Endothelial cell (in vitro differentiated cells): ENCODE measurements at regions not wholly inside any gene's neighbourhood (a gene's known extent, or its start where the extent isn't known, plus 50 kb on each side); places are given as distances from the start of the nearest gene placed in this dataset.

ENCODE experiments used
- DNase-seq: peaks from one replicate; pipeline ENCODE4 v3.0.0; 2021; ENCODE audit warnings: low spot score
- H3K27ac Mint-ChIP-seq: one replicate; pipeline ENCODE4 v1.8.0; 2021; ENCODE audit warnings: mixed read lengths, inconsistent platforms; ENCODE audit not compliant: unreplicated experiment
- H3K27me3 Mint-ChIP-seq: one replicate; pipeline ENCODE4 v1.8.0; 2021; ENCODE audit warnings: mild to moderate bottlenecking, moderate library complexity, mixed read lengths, inconsistent platforms; ENCODE audit not compliant: unreplicated experiment
- H3K36me3 Mint-ChIP-seq: one replicate; pipeline ENCODE4 v1.8.0; 2021; ENCODE audit warnings: mild to moderate bottlenecking, low read depth, mixed read lengths, inconsistent platforms; ENCODE audit not compliant: unreplicated experiment
- H3K4me1 Mint-ChIP-seq: one replicate; pipeline ENCODE4 v1.8.0; 2021; ENCODE audit warnings: mild to moderate bottlenecking, mixed read lengths, inconsistent platforms; ENCODE audit not compliant: unreplicated experiment
- H3K4me3 Mint-ChIP-seq: one replicate; pipeline ENCODE4 v1.8.0; 2021; ENCODE audit warnings: mild to moderate bottlenecking, mixed read lengths, inconsistent platforms; ENCODE audit not compliant: unreplicated experiment
- H3K9me3 Mint-ChIP-seq: one replicate; pipeline ENCODE4 v1.8.0; 2021; ENCODE audit warnings: mixed read lengths, inconsistent platforms; ENCODE audit not compliant: unreplicated experiment
- TF ChIP-seq, protein P1 (sequence below): fragments of 200-600 bp; sonication (generic); IDR thresholded peaks from one replicate; pipeline ENCODE4 v1.5.0; 2021; ENCODE audit warnings: antibody characterized with exemption; ENCODE audit not compliant: unreplicated experiment

DNA sequence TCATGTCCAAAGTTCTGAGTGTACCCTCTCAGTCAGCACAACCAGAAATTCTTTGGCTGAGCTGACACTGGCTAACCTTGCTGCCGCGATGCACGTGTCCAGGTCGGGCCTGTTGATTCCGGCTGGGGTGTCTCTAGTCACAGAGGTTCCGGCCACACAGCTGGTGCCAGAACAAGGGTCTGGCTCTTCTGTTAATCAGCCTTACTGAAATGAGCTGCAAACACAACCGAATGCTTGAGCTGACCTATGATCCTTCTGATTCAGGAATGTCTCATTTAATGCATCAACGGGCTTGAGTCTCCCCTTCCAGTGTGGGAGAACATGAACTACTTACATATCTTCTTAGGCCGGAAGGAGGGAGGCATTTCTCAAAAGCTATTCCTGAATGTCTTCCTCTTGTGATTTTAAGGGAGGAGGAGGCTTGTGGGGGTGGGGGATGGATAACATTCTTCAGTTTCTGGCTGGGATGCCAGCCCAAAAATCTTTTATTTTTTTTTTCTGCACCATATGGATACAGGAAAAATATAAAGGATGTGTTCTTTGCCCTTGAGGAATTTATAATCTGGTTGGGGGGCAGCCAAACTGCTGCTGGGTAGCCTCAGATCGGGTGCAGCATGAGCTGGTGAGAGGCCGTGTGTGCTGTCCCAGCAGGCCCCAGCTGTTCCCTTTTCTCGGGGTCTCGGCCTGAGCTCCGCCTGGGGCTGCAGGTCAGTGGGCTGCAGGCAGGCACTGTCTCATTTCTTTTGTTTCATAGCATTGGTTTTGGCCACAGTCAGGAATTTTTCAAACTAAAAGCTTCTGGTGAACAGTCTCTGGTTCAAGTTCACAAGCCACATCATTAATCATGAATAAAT is 319.1 kb upstream of the TBL1XR1 start:
- Mint-ChIP-seq H3K9me3 (no peaks in the 10 kb centered on the region), H3K36me3 (no peaks in the 10 kb centered on the region), H3K4me1 (peaks cover 3% of the 10 kb centered on the region), H3K27ac (no peak overlapping the region), H3K27me3 (peaks cover 1% of the 10 kb centered on the region), H3K4me3 (no peak overlapping the region)
- TF ChIP-seq, protein P1, sequence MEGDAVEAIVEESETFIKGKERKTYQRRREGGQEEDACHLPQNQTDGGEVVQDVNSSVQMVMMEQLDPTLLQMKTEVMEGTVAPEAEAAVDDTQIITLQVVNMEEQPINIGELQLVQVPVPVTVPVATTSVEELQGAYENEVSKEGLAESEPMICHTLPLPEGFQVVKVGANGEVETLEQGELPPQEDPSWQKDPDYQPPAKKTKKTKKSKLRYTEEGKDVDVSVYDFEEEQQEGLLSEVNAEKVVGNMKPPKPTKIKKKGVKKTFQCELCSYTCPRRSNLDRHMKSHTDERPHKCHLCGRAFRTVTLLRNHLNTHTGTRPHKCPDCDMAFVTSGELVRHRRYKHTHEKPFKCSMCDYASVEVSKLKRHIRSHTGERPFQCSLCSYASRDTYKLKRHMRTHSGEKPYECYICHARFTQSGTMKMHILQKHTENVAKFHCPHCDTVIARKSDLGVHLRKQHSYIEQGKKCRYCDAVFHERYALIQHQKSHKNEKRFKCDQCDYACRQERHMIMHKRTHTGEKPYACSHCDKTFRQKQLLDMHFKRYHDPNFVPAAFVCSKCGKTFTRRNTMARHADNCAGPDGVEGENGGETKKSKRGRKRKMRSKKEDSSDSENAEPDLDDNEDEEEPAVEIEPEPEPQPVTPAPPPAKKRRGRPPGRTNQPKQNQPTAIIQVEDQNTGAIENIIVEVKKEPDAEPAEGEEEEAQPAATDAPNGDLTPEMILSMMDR, result no peak
- no peak for DNase-seq

DNA sequence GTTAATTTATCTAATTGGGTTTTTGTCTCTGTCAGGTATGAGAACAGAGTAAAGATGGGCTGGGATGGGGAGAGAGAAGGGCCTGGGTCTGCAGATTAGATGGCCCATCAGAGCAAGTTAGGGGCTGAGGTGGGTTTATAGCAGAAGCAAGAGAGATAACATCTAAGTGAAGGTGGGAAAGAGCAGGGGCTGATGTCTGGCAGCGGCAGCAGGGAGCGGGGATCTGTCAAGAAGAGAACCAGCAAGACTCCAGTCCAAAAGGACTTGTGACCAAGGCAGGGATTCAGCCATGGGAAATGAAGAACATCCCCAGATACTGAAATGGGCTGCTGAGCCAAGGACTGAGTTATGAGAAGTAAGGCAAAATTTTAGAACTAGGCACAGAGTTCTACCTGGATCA is 320.6 kb upstream of the TBL1XR1 start:
- TF ChIP-seq, protein P1, result no peak
- no peaks in the 10 kb centered on the region for H3K9me3 Mint-ChIP-seq
- H3K4me3 Mint-ChIP-seq, result no peak overlapping the region
- peaks cover 3% of the 10 kb centered on the region for H3K4me1 Mint-ChIP-seq
- no peaks in the 10 kb centered on the region for H3K36me3 Mint-ChIP-seq
- DNase-seq, result no peak
- no peak overlapping the region for H3K27ac Mint-ChIP-seq
- peaks cover 1% of the 10 kb centered on the region for H3K27me3 Mint-ChIP-seq

DNA sequence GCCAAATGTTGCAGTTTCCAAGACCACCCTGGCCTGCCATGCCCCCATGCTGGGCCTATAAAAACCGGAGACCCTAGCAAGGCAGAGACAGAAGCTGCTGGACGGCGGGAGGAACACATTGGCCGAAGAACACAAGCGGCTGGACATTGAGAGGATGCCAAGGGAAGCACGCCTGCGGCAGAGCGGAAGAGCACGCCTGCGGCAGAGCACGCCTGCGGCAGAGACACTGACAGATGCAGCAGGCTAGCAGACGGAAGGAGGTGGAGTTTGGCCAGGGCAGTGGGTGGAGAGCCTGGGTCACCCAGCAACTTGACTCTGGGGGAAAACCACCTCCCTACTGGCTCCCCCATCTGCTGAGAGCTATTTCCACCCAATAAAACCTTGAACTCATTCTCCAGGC is 322.3 kb upstream of the TBL1XR1 start:
- Mint-ChIP-seq H3K4me3 (no peak overlapping the region), H3K27ac (no peak overlapping the region), H3K9me3 (no peaks in the 10 kb centered on the region), H3K27me3 (peaks cover 1% of the 10 kb centered on the region), H3K36me3 (no peaks in the 10 kb centered on the region), H3K4me1 (peaks cover 3% of the 10 kb centered on the region)
- no peak for DNase-seq
- TF ChIP-seq, protein P1, result no peak

DNA sequence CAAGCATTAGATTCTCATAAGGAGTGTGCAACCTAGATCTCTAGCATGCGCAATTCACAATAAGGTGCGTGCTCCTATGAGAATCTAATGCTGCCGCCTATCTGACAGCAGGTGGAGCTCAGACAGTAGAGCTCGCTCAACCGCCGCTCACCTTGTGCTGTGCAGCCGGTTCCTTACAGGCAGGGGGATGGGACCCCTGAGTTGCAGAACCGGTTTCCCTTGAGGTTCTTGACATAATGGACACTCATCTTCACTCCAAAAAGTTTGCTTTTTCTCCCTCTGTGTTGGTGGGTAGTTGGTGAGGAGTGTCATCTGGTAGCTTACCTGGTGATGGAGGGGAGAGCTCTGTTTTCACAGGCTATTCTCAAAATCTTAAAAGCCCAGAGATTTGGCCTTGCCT is 324.0 kb upstream of the TBL1XR1 start:
- Mint-ChIP-seq H3K4me3 (no peak overlapping the region), H3K4me1 (peaks cover 3% of the 10 kb centered on the region), H3K36me3 (no peaks in the 10 kb centered on the region), H3K27me3 (peaks cover 1% of the 10 kb centered on the region), H3K27ac (no peak overlapping the region), H3K9me3 (no peaks in the 10 kb centered on the region)
- DNase-seq, result no peak
- TF ChIP-seq, protein P1, result no peak

DNA sequence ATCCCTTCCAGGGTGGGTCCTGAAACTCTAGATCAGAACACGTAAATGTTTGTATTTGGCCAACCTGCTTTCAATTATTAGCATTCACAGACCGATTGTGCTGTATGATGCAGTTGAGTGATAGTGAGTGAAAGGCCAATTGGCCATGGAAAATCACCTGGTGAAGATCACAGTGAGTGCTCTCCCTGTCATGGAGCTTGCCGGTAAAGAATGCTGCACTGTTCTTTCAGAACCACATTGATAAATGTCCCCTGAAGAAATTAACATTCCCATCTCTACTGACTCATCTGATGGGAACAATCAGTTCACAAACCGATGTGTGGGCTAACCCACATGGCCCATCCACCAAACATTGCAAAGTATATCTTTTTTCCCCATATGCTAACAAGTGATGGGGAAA is 324.8 kb upstream of the TBL1XR1 start:
- Mint-ChIP-seq H3K27me3 (peaks cover 1% of the 10 kb centered on the region), H3K4me1 (peaks cover 3% of the 10 kb centered on the region), H3K4me3 (no peak overlapping the region), H3K9me3 (no peaks in the 10 kb centered on the region), H3K27ac (no peak overlapping the region), H3K36me3 (no peaks in the 10 kb centered on the region)
- no peak for DNase-seq
- TF ChIP-seq, protein P1, result no peak
